ENCODE measurements at regions not wholly inside any gene's neighbourhood (a gene's known extent, or its start where the extent isn't known, plus 50 kb on each side); places are given as distances from the start of the nearest gene placed in this dataset.

GRCh38 chr11:131109790-131110189 is 193.5 kb upstream of the SNX19 start:
- TF ChIP-seq ARNTL (CRISPR knock-in tag; IDR thresholded peaks at IDR 0.05; ENCODE audit: borderline replicate concordance, low read depth) (no peak), CSRNP3 (CRISPR knock-in tag; IDR thresholded peaks at IDR 0.05) (no peak), ZNF565 (CRISPR knock-in tag; conservative IDR thresholded peaks at IDR 0.05; ENCODE audit: low read depth) (no peak), ZNF8 (CRISPR knock-in tag; IDR thresholded peaks at IDR 0.05) (no peak), BACH2 (CRISPR knock-in tag; IDR thresholded peaks at IDR 0.05; ENCODE audit: borderline replicate concordance) (no peak), POU6F1 (CRISPR knock-in tag; IDR thresholded peaks at IDR 0.05; ENCODE audit: borderline replicate concordance, low read depth) (no peak), ZFP30 (CRISPR knock-in tag; IDR thresholded peaks at IDR 0.05) (no peak), RARB (CRISPR knock-in tag; IDR thresholded peaks at IDR 0.05) (no peak), TSHZ2 (CRISPR knock-in tag; IDR thresholded peaks at IDR 0.05) (no peak), SNAI2 (CRISPR knock-in tag; IDR thresholded peaks at IDR 0.05) (no peak), CSDC2 (CRISPR knock-in tag; IDR thresholded peaks at IDR 0.05) (no peak), CREB5 (CRISPR knock-in tag; IDR thresholded peaks at IDR 0.05; ENCODE audit: low read depth) (no peak), OSR1 (CRISPR knock-in tag; IDR thresholded peaks at IDR 0.05) (no peak), ZC3H10 (CRISPR knock-in tag; IDR thresholded peaks at IDR 0.05) (no peak), ZFP3 (CRISPR knock-in tag; IDR thresholded peaks at IDR 0.05) (no peak), ESRRG (CRISPR knock-in tag; IDR thresholded peaks at IDR 0.05) (no peak), PATZ1 (CRISPR knock-in tag; IDR thresholded peaks at IDR 0.05; ENCODE audit: borderline replicate concordance) (no peak), TOX (CRISPR knock-in tag; IDR thresholded peaks at IDR 0.05; ENCODE audit: borderline replicate concordance) (no peak), PPARA (CRISPR knock-in tag; IDR thresholded peaks at IDR 0.05; ENCODE audit: borderline replicate concordance) (no peak)
- ATAC-seq = no peak

- TF ChIP-seq CREB5 (CRISPR knock-in tag; IDR thresholded peaks at IDR 0.05; ENCODE audit: low read depth) = no peak
- TF ChIP-seq CSDC2 (CRISPR knock-in tag; IDR thresholded peaks at IDR 0.05) = no peak
- no peak for TF ChIP-seq GLIS3 (CRISPR knock-in tag; IDR thresholded peaks at IDR 0.05)
- TF ChIP-seq RARB (CRISPR knock-in tag; IDR thresholded peaks at IDR 0.05) = no peak
- no peak for TF ChIP-seq PPARA (CRISPR knock-in tag; IDR thresholded peaks at IDR 0.05; ENCODE audit: borderline replicate concordance)
- TF ChIP-seq TCF4 (CRISPR knock-in tag; IDR thresholded peaks at IDR 0.05; ENCODE audit: borderline replicate concordance) = no peak
- no peak for TF ChIP-seq ISL1 (CRISPR knock-in tag; IDR thresholded peaks at IDR 0.05)
- no peak for TF ChIP-seq OSR1 (CRISPR knock-in tag; IDR thresholded peaks at IDR 0.05)
- no peak for TF ChIP-seq CSRNP3 (CRISPR knock-in tag; IDR thresholded peaks at IDR 0.05)
- no peak for TF ChIP-seq POU6F1 (CRISPR knock-in tag; IDR thresholded peaks at IDR 0.05; ENCODE audit: borderline replicate concordance, low read depth)
- TF ChIP-seq PATZ1 (CRISPR knock-in tag; IDR thresholded peaks at IDR 0.05; ENCODE audit: borderline replicate concordance) = no peak
- TF ChIP-seq BACH2 (CRISPR knock-in tag; IDR thresholded peaks at IDR 0.05; ENCODE audit: borderline replicate concordance) = no peak
- TF ChIP-seq ZC3H10 (CRISPR knock-in tag; IDR thresholded peaks at IDR 0.05) = no peak
- TF ChIP-seq ARNTL (CRISPR knock-in tag; IDR thresholded peaks at IDR 0.05; ENCODE audit: borderline replicate concordance, low read depth) = no peak
- no peak for ATAC-seq
These were observed 195.5 kb upstream of the SNX19 start for GRCh38 chr11:131111775-131112174.

All from SK-N-SH treated with all-trans-retinoic acid at 6 μM for 48 hours (cell line).